DND-41 (cell line): ENCODE measurements at regions not wholly inside any gene's neighbourhood (a gene's known extent, or its start where the extent isn't known, plus 50 kb on each side); places are given as distances from the start of the nearest gene placed in this dataset.

ENCODE experiments used
- ATAC-seq: fragments of 200-7000 bp; cut with Tn5 transposase; 3 replicates; pipeline ENCODE4 v1.9.1; 2021; ENCODE audit warnings: low read depth; ENCODE audit not compliant: insufficient read depth
- DNase-seq: peaks from one replicate; pipeline ENCODE4 v3.0.0-alpha.2; 2020
- H2AFZ ChIP-seq: 2 replicates; pipeline ENCODE4 v1.6.0; 2012; ENCODE audit warnings: low read depth, low read length
- H3K27ac ChIP-seq: 2 replicates; pipeline ENCODE4 v1.5.1; 2012; ENCODE audit warnings: low read length, inconsistent platforms
- H3K27me3 ChIP-seq: fragments of 200-600 bp; sonication (generic); 2 replicates; pipeline ENCODE4 v1.6.0; 2012; ENCODE audit warnings: low read length, mild to moderate bottlenecking, inconsistent platforms; ENCODE audit not compliant: insufficient read depth, poor library complexity
- H3K36me3 ChIP-seq: 2 replicates; pipeline ENCODE4 v1.5.1; 2012; ENCODE audit warnings: low read length, inconsistent platforms; ENCODE audit not compliant: insufficient read depth
- H3K4me1 ChIP-seq: 2 replicates; pipeline ENCODE4 v1.5.1; 2012; ENCODE audit warnings: mild to moderate bottlenecking, low read length; ENCODE audit not compliant: insufficient read depth
- H3K4me2 ChIP-seq: 2 replicates; pipeline ENCODE4 v1.6.0; 2012; ENCODE audit warnings: mild to moderate bottlenecking, moderate library complexity, low read length, inconsistent platforms; ENCODE audit not compliant: insufficient read depth
- H3K4me3 ChIP-seq, 2 experiments: fragments of 200-600 bp in 1 of 2; shearing (Covaris generic) in 1 of 2; 2 replicates each; pipeline ENCODE4 v1.5.1; 2012 to 2016; ENCODE audit warnings: inconsistent platforms in 2 of 2, low read length in 2 of 2, mild to moderate bottlenecking in 2 of 2, low read depth in 1 of 2, moderate library complexity in 1 of 2
- H3K79me2 ChIP-seq: 2 replicates; pipeline ENCODE4 v1.6.0; 2012; ENCODE audit warnings: low read length, inconsistent platforms; ENCODE audit not compliant: insufficient read depth
- H3K9ac ChIP-seq: 2 replicates; pipeline ENCODE4 v1.6.0; 2012; ENCODE audit warnings: low read depth, mild to moderate bottlenecking, inconsistent platforms, low read length, moderate library complexity
- H3K9me3 ChIP-seq: 2 replicates; pipeline ENCODE4 v1.5.1; 2012; ENCODE audit warnings: low read length, moderate library complexity, mild to moderate bottlenecking, inconsistent platforms; ENCODE audit not compliant: insufficient read depth, severe bottlenecking
- H4K20me1 ChIP-seq: 2 replicates; pipeline ENCODE4 v1.6.0; 2012; ENCODE audit warnings: low read length; ENCODE audit not compliant: insufficient read depth
- EZH2 ChIP-seq: IDR thresholded peaks from 3 replicates; pipeline ENCODE4 v1.6.1; 2012; ENCODE audit warnings: borderline replicate concordance, low read depth, mild to moderate bottlenecking, moderate library complexity, low read length, inconsistent platforms; ENCODE audit not compliant: severe bottlenecking
- TF ChIP-seq, protein P1 (sequence below): IDR thresholded peaks from 2 replicates; pipeline ENCODE4 v1.5.1; 2012; ENCODE audit warnings: borderline replicate concordance, low read length, moderate library complexity, mild to moderate bottlenecking; ENCODE audit not compliant: poor library complexity, severe bottlenecking; ENCODE audit errors: extremely low read depth

DNA sequence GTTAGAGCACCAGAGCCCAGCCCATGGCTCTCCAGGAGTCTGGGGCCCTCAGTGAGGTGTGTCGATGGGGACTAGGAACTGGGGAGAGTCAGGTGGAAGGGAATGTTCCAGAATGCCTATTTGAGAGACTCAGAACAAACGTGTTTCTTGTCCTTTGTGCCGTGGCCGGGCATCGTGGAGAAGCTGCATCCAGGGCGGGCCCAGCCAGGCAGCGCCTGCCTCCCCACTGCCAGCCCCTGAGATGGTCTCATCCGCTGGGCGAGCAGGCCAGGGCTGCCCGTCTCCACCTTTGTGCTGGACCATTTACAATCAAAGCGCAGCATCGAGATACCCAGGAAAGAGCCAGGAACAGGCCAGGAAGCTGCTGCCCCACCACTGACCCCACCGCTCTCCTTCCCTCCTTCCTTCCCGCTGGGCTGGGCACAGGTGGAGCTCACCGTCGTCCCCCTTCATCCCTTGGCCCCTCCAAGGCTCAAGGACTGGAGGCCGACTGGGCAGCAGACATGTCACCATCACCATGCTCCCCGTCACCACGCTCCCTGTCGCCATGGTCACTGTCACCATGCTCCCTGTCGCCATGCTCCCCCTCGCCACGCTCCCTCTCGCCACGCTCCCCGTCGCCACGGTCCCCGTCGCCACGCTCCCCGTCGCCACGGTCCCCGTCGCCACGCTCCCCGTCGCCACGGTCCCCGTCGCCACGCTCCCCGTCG is 71.1 kb upstream of the ADGRA1 start:
- TF ChIP-seq, protein P1, sequence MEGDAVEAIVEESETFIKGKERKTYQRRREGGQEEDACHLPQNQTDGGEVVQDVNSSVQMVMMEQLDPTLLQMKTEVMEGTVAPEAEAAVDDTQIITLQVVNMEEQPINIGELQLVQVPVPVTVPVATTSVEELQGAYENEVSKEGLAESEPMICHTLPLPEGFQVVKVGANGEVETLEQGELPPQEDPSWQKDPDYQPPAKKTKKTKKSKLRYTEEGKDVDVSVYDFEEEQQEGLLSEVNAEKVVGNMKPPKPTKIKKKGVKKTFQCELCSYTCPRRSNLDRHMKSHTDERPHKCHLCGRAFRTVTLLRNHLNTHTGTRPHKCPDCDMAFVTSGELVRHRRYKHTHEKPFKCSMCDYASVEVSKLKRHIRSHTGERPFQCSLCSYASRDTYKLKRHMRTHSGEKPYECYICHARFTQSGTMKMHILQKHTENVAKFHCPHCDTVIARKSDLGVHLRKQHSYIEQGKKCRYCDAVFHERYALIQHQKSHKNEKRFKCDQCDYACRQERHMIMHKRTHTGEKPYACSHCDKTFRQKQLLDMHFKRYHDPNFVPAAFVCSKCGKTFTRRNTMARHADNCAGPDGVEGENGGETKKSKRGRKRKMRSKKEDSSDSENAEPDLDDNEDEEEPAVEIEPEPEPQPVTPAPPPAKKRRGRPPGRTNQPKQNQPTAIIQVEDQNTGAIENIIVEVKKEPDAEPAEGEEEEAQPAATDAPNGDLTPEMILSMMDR = no peak
- TF ChIP-seq EZH2 = no peak
- H3K9ac ChIP-seq = no peak overlapping the region
- no peaks in the 10 kb centered on the region for H3K27me3 ChIP-seq
- DNase-seq (no peak), ATAC-seq (no peak)
- no peaks in the 10 kb centered on the region for H3K79me2 ChIP-seq
- no peaks in the 10 kb centered on the region for H3K9me3 ChIP-seq
- H4K20me1 ChIP-seq = no peaks in the 10 kb centered on the region
- no peaks in the 10 kb centered on the region for H3K36me3 ChIP-seq
- H3K4me3 ChIP-seq = no peak overlapping the region
- no peak overlapping the region for H3K27ac ChIP-seq
- no peaks in the 10 kb centered on the region for H3K4me1 ChIP-seq
- H2AFZ ChIP-seq = no peak overlapping the region
- H3K4me2 ChIP-seq = no peak overlapping the region

DNA sequence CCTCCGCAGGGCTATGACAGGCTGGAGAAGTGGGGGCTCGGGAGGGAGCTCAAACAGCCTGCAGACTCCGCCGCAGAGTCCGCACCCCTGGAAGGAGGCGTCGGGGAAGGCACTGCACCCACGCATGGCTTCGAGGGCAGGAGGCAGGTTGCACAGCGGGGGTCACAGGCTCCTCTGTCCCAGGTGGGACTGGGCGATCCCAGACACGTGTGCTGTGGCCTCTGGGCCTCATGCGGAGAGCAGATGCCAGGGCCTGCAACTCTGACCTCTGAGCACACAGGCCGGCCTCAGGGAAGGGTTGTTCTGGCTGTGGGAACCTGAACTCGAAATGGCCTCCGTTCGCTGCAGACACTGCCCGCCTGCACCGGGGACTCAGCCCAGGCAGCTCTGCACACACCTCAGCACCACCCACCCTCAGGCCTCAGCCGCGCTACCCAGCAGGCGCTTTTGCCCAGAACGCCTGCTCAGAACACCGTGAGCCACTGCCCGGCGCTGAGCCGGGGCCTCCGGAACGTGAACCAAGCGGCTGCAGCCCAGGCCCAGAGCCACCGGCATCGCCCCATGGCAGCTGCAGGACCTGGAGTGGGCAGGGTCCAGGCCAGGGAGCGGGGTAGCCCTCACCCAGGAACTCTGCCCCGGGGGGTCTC is 71.8 kb upstream of the ADGRA1 start:
- no peak overlapping the region for H3K4me2 ChIP-seq
- no peak overlapping the region for H3K9ac ChIP-seq
- H3K79me2 ChIP-seq = no peaks in the 10 kb centered on the region
- no peak overlapping the region for H3K27ac ChIP-seq
- ATAC-seq = no peak
- no peak for DNase-seq
- no peaks in the 10 kb centered on the region for H3K4me1 ChIP-seq
- no peaks in the 10 kb centered on the region for H3K27me3 ChIP-seq
- H3K4me3 ChIP-seq = no peak overlapping the region
- no peak overlapping the region for H2AFZ ChIP-seq
- no peaks in the 10 kb centered on the region for H4K20me1 ChIP-seq
- TF ChIP-seq, protein P1 = no peak
- no peak for TF ChIP-seq EZH2
- no peaks in the 10 kb centered on the region for H3K36me3 ChIP-seq
- no peaks in the 10 kb centered on the region for H3K9me3 ChIP-seq

DNA sequence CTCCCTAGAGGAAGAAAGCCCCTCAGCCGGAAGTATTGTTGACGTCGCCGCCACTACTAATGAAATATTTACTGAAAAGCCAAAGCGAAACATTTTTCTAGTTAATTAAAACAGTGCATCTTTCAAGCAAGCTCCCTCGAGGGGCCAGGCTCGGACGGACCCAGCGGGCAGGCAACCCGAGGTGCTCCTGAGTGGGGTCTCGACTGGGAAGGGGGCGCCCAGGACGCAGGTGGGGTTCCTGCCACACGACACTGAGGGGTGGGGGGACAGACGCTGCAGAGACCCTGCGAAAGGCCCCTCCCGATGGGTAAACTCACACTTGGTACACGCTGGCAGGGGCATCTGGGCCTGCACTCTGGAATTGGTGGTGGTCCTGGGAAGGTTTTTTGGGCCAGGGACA is 72.4 kb upstream of the ADGRA1 start:
- H3K27ac ChIP-seq = no peak overlapping the region
- H4K20me1 ChIP-seq = no peaks in the 10 kb centered on the region
- H3K4me1 ChIP-seq = no peaks in the 10 kb centered on the region
- no peak overlapping the region for H3K4me2 ChIP-seq
- H3K27me3 ChIP-seq = no peaks in the 10 kb centered on the region
- H3K9me3 ChIP-seq = no peaks in the 10 kb centered on the region
- H3K36me3 ChIP-seq = no peaks in the 10 kb centered on the region
- no peak for ATAC-seq
- TF ChIP-seq, protein P1 = no peak
- TF ChIP-seq EZH2 = no peak
- H3K79me2 ChIP-seq = no peaks in the 10 kb centered on the region
- no peak overlapping the region for H2AFZ ChIP-seq
- no peak for DNase-seq
- H3K9ac ChIP-seq = no peak overlapping the region
- no peak overlapping the region for H3K4me3 ChIP-seq
